ENCODE measurements at regions not wholly inside any gene's neighbourhood (a gene's known extent, or its start where the extent isn't known, plus 50 kb on each side); places are given as distances from the start of the nearest gene placed in this dataset.

- TF ChIP-seq POLR2A (IDR thresholded peaks at IDR 0.05) = no peak
- TF ChIP-seq POLR2AphosphoS5 (IDR thresholded peaks at IDR 0.05) = no peak
These were observed 159.7 kb upstream of the CDH11 start for GRCh38 chr16:65281586-65281985.

Data from suprapubic skin (tissue), 4 donors.